ENCODE measurements at regions not wholly inside any gene's neighbourhood (a gene's known extent, or its start where the extent isn't known, plus 50 kb on each side); places are given as distances from the start of the nearest gene placed in this dataset.

DNA sequence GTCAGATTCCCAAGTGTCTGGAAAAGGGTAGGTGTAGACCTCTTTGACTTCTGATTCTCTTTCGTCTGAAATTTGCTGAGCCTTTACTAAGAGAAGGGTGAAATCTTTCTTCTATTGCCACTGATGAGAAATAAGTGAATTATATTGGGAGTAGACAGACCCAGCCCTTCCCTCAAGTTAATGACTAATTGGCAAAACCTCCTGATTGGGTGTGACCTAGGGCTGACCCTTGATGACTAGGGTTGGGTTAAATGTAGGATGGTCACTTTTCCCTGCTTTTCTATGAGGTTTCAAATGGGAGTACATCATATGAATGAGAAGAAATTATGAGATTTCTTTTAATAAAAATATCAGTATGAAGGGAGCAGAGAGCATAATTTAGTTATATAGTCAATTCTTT, 73.4 kb upstream of the C5orf46 start:
- TF ChIP-seq, protein P1, sequence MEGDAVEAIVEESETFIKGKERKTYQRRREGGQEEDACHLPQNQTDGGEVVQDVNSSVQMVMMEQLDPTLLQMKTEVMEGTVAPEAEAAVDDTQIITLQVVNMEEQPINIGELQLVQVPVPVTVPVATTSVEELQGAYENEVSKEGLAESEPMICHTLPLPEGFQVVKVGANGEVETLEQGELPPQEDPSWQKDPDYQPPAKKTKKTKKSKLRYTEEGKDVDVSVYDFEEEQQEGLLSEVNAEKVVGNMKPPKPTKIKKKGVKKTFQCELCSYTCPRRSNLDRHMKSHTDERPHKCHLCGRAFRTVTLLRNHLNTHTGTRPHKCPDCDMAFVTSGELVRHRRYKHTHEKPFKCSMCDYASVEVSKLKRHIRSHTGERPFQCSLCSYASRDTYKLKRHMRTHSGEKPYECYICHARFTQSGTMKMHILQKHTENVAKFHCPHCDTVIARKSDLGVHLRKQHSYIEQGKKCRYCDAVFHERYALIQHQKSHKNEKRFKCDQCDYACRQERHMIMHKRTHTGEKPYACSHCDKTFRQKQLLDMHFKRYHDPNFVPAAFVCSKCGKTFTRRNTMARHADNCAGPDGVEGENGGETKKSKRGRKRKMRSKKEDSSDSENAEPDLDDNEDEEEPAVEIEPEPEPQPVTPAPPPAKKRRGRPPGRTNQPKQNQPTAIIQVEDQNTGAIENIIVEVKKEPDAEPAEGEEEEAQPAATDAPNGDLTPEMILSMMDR (IDR thresholded peaks at IDR 0.05; ENCODE audit: low read depth, low read length, poor library complexity, severe bottlenecking) = no peak
- TF ChIP-seq EZH2phosphoT487 (IDR thresholded peaks at IDR 0.05; ENCODE audit: borderline replicate concordance, low read length) = no peak

All from DOHH2 (cell line).